Stimulated activated CD4-positive, alpha-beta T cell treated with anti-CD3 and anti-CD28 coated beads, Interleukin-1b, Interleukin-23, amount 100 ng/mL, for 48 hours (primary cell): ENCODE measurements at regions not wholly inside any gene's neighbourhood (a gene's known extent, or its start where the extent isn't known, plus 50 kb on each side); places are given as distances from the start of the nearest gene placed in this dataset.
"Not testable (repeated sequence)": the region's sequence is repeated elsewhere in the genome, so short reads cannot be mapped to it uniquely, and the experiment has no call there.

Source experiments
- DNase-seq: peaks from one replicate; pipeline ENCODE4 v3.0.0-alpha.2; 2020

DNA sequence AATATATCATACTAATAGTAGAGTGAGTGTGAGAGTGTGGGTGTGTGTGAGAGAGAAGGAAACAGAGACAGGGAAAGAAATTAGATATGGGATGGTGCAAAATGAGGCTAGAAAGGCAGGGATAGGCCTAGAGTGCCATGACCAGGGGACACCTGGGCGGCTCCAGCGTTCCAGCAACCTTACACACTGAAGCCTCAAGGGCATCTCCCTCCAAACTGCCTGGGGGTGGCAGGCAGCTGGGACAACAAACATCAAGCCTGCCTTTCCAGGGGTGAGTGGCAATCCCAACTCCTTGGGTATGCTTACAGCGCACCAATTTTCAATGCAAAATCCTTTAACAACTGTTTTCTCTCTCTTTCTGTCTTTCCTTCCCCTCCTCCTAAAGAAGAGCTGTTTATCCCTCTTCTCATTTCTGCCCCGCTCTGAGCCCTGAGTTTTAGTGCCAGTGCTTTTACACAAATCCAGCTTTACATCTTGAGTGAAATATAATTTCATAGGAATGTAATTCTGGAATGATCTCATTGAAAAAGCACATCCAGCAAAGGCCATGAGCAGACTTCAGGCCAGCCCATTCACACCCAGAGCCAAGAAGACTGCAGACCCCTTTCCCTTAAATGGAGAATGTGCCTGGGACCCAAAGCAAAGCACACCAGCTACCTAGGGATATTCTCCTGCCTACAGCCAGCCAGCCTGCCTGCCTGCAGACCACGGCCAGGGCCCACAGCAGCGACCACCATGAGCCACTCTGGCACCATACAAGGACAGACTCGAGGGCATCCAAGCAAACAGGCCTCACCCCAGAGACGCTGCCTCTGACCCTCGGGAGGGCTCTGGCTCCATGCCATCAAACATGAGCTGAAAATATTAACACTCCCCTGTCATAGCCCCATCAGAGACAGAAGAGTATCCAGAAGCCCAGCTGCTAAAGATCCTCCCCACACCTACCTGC lies 90.3 kb downstream of the RPL27A start:
- no peak for DNase-seq

DNA sequence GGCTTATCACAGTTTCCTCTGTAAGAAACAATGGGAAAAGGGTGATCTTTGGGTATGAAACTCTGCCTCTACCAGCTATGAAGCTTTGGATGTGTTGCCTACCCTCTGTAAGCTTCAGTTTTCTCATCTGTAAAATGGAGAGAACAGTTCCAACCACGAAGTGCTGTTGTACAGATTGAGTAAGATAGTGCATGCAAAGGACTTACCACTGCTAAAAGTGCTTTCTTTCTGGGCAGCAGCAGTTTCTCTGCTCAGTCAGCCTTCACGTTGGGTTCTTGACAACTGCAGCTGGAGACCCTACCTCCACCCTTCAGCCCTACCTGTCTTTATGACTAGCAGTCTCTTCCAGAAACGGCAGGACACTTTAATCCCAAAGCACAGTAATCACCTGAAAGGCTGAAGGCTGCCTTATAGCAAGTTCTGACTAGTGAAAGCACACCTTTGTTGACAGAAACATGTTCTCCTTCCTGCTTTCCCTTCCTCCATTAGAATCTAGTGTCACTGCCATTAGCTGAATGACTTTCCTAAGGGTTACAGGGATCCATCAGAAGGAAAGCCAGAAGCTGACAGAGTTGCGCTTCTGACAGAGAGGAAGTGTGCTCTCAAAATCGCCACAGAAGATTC lies 91.4 kb downstream of the RPL27A start:
- DNase-seq: no peak

DNA sequence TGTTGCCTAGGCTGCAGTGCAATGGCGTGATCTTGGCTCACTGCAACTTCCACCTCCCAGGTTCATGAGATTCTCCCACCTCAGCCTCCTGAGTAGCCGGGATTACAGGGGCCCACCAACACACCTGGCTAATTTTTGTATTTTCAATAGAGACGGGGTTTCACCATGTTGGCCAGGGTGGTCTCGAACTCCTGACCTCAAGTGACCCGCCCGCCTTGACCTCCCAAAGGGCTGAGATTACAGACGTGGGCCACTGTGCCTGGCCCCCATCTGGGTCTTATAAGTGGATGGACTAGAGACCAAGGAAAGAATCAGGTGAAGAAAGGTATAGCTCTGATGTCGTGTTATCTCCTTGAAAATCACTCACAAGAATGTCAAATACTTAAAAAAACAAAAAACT lies 92.3 kb downstream of the RPL27A start:
- DNase-seq: not testable (repeated sequence)

DNA sequence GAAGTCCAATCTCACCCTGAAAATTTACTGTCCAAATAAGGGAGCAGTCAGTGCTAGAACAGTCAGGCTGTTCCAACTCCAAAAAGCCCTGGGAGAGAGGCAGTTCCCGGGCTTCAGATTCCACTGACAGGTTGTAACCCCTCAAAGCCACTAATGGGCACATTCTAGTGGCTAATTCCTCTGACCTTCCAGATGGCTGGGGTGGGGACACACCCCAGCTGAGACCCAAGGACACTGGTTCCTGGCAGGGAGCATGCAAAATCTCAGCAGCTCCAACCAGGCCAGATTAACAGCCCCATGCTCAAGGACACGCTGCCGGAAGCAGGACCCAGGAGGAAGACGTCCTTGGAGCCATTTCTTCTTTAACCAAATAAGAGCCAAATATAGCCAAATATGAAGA lies 92.7 kb downstream of the RPL27A start:
- DNase-seq: no peak

DNA sequence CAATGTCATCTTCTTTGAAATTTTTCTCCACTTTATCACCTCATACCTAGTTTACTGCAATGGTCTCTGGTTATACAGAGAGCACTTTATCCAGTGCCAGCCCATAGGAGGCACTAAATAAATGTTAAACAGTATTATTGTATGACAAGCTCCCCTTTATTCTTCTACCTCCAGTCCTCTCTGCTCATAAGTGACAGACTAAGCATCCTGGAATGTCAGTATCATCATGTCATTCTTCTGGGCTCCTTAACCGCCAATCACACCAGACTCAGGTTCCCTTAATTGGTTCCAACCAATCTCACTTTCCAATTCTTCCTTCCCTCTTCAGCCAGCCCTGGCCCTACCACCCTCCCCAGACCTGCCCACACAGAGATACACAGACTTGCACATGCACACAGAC lies 93.1 kb downstream of the RPL27A start:
- DNase-seq: no peak

DNA sequence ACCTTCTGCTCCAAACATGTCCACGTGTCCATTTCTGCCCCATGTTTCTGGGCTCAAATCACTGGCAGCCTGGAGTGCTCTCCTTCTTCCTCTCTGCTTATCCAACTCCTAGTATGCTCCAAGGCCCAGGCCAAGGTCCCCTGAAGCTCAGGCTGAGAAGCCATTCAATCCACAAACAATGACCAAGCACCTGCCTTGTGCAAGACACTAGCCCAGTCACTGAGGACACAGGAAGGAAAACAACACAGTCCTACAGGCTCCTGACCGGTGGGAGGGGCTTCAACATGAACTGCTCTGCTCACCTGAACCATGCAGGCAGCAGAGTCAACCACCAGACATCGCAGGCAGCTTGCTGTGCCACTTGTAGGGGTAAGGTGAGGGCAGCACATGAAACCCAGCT lies 93.6 kb downstream of the RPL27A start:
- DNase-seq: no peak

DNA sequence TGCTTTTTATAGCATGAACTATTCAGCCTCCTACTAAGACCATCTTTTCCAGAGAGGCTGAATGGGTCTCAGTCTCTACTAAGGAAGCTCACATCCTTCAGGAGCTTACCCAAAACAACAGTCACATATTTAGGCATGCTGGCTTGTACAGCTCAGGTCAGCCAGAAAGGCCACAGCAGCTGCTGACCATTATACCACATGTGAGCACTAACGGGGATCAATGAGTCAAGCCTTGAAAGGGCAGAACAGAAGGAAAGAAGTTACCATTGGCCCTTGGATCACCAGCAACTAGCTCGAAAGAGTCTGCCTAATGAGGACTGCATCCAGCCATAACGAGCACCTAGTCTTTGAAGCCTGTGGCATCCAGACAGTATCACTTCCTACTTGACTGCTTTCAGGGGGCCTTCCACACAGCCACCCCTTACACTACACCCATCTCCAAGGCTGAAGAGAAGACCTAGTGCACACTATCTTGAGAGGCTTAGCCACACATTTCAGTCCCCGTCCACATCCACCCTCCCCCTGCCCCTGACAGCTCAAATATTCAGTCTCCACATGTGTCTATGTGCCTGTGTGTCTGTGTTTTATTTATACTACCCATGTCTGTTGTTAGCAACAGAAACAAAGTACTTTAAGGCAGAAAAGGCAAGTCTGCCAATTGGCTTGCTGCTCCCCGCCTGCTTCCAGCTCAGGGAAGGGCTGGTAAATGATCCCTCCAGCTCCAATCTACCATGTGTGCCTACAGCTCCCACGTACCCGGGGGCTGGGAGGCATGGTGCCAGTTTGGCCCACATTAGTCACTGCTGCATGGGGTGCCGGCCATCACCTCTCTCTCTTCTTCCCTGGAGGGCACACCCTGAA lies 95.5 kb downstream of the RPL27A start:
- DNase-seq: no peak

DNA sequence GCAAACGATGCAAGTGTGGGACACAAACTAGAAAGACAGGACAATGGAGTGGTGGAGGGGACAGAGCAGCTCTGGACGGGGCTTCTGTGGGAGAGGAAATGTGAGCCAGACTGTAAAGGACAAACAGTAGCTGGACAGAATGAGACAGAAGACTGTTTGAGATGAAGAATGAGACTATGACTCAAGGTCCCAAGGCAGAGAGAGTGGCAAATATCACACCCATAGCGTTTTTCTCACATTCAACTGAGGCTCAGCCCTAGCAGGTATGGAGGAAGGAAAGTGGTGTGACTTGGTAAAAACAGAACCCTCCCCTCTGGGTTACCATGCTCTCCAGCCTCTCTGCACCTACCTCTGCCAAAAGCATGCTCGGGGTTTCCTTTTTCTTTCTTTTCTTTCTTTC lies 96.5 kb downstream of the RPL27A start:
- DNase-seq: no peak

DNA sequence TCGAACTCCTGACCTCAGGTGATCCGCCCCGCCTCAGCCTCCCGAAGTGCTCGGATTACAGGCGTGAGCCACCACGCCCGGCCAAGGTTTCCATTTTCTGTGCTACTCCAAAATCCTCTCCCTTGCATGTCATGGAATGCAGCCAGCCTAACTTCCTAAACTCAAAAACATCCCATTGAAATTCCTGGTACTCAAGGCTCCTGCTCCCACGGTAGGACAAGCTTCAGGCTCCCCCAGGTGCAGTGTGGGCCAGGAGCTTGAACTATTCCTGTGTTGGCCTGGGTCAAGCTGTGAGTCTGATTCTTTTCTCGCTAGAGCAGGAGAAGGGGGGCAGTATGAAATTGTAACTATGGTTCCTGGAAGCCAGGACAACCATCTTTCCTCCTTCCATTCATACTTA lies 97.1 kb downstream of the RPL27A start:
- DNase-seq: no peak

DNA sequence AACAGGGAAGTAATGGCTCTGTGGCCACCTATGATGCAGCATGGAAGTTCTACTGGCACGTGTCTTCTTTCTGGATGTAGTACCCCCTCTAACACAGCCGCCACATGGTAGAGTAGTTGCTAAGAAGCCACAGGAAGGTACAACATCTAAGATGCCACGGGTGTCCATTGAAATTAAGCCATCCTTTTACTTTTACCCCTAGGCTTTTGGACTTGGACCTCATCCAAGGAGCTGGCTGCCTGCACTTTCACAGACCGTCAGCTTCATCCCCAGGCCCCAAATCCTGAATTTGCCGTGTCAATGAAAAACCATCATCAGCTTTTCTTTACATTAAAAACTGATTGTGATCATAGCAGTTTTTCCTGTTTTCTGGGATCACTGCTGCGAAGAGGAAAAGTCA lies 102.4 kb downstream of the RPL27A start:
- no peak for DNase-seq

DNA sequence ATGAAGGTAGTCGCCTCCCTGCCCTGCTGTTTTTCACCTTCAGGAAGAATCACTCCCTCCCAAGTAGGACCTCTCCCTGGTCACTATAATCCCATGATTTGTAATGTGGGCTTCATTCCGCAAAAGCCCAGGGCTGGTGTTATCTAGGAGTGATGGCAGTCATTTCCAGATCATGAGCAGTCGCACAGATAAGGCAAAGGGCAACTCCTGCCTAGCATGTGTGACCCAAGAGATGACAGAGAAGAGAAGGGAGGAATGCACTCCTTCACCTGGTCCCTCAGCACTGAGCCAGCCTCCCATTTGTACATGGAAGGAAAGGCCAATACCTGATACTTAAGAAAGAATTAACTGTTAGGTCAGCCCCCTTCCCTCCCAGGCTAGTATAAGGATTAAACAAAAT lies 102.9 kb downstream of the RPL27A start:
- DNase-seq: no peak

DNA sequence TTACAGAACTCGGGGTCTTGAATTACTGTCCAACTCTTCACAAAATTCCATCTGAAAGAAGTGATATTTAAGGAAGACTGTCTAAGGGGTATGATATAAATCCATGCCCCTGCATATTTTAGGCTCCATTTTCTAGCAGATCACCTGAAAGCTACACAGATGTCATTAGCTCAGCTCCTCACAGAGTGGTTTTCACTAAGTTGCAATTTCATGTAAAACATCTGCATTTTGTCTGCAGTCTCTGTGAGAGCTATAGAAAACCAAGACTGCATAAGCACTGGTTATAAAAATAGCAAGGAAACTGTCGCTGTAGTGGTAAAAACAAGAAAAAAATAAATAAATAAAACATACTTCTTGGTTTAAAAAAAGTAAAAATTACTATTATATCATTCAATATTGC lies 103.4 kb downstream of the RPL27A start:
- no peak for DNase-seq

DNA sequence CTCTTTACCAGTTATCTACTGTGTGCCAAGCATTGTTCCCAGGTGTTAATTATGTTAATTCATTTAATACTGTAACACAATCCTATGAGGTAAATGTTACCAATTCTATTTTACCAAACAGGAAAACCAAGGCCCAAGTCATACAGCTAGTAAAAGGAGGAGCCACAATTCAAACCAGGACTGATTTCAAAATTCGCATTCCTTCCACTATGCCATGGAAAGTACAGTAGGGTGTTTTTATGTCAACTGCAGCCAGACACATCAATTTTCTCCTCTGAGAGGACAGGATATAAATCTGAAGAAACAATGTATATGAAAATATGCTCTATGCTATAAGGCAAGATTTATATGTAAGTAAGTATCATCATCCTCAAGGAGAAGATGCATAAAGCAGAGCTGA lies 104.3 kb downstream of the RPL27A start:
- DNase-seq: no peak

DNA sequence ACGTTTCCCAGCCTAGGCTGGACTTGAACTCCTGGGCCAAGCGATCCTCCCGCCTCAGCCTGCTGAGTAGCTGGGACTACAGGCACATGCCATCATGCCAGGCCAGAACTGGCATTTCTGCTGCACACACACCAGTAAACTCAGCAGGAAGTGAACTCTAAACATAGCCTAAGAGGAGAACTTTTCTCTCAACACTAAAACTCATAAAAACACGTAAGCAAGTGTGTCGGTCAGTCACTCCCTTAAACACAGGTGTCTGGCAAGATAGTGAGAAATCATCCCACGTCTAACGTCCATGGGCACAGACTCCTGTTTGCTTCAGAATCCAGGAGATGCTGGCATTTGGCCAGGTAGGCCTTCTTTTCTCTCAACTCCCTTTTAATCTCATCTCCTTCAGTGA lies 104.8 kb downstream of the RPL27A start:
- no peak for DNase-seq

DNA sequence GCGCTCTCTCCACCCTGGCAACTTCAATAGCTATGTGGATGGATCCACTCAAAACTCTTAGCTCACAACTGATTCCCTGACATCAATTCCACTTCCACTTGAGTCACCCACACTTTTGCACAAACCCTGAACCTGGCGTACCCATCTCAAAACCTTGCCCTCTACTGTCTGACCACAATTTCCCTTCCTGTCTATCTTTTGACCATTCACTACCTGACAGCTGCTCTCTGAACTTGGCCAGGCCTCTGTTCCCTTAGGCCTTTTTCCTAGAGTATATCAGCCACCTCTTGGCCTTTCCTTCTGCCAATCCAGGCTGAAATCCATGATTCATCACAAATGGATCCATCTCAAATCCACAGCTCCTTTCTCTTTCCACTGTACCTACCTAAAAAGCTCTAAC lies 106.0 kb downstream of the RPL27A start:
- no peak for DNase-seq

DNA sequence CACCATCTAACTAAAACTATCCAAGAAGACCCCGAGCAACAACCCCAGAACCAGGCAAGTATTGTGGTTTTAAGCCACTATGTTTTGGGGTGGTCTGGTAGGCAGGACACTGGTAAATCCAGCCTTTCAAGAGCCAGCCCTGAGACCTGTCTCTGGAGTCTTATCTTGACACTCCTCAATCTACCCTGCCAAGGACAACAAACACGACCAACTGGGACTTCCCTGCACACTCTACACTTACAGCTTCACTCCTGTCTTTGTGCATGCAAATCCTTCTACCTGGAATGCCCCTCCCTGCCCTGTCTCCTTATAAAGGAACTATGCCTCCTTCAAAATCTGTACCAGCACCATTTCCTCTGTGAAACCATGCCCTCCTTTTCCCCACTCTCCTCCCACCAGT lies 107.3 kb downstream of the RPL27A start:
- DNase-seq: no peak

DNA sequence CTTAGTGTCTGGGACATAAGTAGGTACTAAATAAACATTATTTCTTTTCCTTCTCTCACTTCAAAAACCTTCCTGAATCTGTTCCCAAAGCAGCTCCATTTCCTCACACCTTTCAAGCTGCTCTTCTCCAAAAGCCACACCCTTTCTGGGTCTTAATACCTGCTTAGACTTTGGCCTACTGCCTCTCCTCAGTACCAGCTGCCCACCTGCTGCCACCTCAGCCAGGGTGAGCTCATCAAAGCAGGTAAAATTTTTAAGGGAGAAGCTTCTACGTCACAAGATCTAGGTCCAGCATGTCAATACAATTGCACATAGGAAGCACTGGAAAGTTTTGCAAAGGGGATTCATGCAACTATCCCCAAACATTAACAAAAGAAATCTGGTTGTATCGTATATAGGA lies 108.4 kb downstream of the RPL27A start:
- no peak for DNase-seq

DNA sequence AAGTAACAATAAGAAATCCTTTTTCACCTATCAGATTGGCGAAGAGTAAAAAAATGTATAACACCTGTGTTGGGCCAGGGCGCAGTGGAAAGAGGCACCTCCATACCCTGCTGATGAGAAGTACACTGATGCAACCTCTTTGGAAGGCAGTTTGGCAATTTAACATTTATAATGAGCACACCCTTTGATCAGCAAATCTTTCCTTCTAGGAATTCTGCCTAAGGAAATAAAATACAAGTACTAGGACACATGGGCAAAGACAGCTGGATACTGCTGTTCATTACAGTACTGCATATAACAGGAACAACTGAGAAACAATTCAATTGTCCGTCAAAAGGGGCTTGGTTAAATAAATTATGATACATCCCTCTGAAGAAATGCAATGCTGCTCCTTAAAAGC lies 110.1 kb downstream of the RPL27A start:
- DNase-seq: no peak

DNA sequence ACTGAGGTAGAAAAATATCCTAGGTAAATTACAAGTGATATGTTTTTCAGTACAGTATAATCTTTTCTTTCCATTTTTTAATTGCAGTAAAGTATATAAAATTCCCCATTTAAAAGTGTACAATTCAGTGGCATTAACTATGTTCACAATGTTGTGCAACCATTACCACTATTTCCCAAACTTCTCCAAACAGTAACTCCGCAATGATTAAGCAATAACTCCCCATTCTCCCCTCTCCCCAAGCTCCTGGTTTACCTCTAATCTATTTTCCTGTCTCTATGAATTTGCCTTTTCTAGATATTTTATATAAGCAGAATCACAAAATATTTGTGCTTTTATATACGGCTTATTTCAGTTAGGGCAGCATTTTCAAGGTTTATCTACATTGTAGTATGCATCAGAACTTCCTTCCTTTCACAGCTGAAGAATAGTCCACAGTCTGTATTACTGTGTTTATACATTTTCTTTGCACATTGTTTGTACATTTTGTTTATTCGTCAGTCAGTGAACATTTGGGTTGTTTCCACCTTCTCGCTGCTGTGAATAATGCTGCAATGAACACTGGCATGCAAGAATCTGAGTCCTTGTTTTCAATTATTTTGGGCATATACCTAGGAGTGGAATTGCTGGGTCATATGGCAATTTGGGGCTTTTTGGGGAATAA lies 110.7 kb downstream of the RPL27A start:
- no peak for DNase-seq

DNA sequence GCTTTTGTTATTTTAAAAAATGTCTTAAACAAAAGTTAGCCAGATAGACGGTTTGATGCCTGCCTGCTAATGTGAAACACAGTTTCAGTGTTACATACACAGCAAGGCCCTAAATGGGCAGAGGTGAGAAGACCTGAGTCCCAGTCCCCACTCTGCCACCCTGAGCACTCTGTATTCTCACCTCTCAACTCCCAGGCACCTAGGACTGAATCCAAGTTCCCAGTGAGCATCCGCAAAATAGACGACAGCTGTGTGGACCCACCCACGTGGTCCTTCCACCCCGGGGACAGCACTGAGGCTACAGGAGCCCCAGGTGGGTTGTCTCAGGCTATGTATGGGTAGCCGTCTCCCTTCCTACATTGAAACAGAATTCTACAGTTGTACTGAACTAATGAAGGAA lies 111.5 kb downstream of the RPL27A start:
- no peak for DNase-seq

DNA sequence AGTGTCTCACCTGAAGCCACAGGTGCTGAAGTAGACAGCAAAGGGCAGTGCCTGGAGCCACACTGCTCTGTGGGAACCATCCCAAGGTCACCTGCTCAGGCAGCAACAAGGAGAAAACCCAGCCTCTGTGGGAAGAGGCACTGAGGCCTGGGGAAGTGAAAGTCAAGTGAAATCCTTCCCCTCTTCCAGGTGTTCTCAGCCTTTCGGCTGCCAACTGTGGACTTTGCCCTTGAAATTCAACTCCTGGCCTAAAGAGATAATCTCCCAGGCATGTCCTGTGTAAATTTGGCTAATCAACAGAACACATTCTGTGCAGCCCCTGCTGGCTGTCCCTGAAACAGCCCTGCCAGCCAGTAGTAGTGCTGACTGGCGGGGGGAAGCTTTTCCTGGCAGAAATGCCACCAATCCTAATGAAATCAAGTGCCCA lies 112.1 kb downstream of the RPL27A start:
- DNase-seq: no peak

DNA sequence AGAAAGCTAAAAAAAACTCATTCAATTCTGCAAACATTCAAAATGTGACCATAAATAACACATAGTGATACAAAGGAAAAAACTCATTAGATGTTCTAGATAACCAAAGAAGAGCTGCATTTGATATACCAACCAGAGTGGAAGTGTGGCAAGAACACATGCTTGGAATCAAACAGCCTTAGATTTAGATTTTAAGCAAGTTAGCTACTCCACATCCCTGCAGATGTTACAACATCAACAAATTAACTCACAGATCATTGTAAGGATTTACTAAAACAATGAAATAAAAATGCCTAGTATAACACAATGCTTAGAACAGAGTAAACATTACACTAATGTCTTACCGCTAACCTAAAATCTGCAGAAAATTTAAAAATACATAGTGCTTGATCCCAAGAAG lies 114.0 kb upstream of the AKIP1 start:
- DNase-seq: no peak

DNA sequence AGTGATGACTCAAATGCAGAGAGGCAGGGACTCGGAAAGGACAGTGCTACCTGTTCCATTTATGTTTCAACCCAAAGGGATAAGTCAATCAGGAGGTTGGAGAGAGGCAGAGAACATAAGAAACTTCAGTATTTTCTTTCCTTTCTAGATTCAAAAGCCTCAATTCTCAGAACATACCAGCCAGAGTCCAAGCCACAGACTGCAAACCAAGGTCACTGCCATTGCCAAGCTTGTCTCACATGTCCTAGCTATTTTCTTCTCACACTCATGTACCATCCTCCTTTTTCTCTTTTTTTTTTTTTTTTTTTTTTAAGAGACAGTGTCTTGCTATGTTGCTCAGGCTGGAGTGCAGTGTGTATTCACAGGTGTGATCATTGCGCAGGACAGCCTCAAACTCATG lies 111.7 kb upstream of the AKIP1 start:
- no peak for DNase-seq
